IMR-90 (cell line): ENCODE measurements at regions not wholly inside any gene's neighbourhood (a gene's known extent, or its start where the extent isn't known, plus 50 kb on each side); places are given as distances from the start of the nearest gene placed in this dataset.

Experiments
- ATAC-seq: fragments of 200-7000 bp; cut with Tn5 transposase; 2 replicates; pipeline ENCODE4 v1.9.1; 2020; ENCODE audit warnings: low read depth, mild to moderate bottlenecking, moderate library complexity
- BruUV-seq: library from RNA; stranded (reverse); fragments of 400-500 nt; replicated peaks from 2 replicates; lab custom pipeline; 2021; lab: Mats Ljungman, UMichigan
- CTCF ChIA-PET: fragments of 300-600 bp; formaldehyde crosslinking; extraction: SDS; loops from one replicate; lab custom pipeline; 2021; ENCODE audit warnings: antibody characterized with exemption; lab: Yijun Ruan, JAX
- POLR2A ChIA-PET: fragments of 300-600 bp; sonication (Branson Sonifier 250); formaldehyde crosslinking; loops from one replicate; lab custom pipeline; 2022; ENCODE audit warnings: antibody characterized with exemption; ENCODE audit not compliant: unreplicated experiment; lab: Charles Lee
- DNase-seq: peaks from one replicate; pipeline ENCODE4 v3.0.0; 2013
- H2AFZ ChIP-seq: replicated peaks from 2 replicates; pipeline ENCODE3; 2013; ENCODE audit warnings: low read length, mild to moderate bottlenecking; ENCODE audit not compliant: poor library complexity
- H2AK5ac ChIP-seq: 2 replicates; pipeline ENCODE4 v1.6.1; 2013; ENCODE audit warnings: low read depth, low read length, inconsistent platforms
- H2AK9ac ChIP-seq: replicated peaks from 2 replicates; pipeline ENCODE3; 2013; ENCODE audit warnings: mild to moderate bottlenecking, low read depth, low read length, moderate library complexity; ENCODE audit not compliant: poor library complexity
- H2BK120ac ChIP-seq: 2 replicates; pipeline ENCODE4 v1.6.1; 2013; ENCODE audit warnings: low read depth, low read length, inconsistent platforms
- H2BK15ac ChIP-seq: 3 replicates; pipeline ENCODE4 v1.6.1; 2013; ENCODE audit warnings: low read depth, low read length, inconsistent platforms
- H2BK20ac ChIP-seq: 2 replicates; pipeline ENCODE4 v1.6.1; 2013; ENCODE audit warnings: low read depth, mild to moderate bottlenecking, inconsistent platforms, low read length, moderate library complexity
- H2BK5ac ChIP-seq: 2 replicates; pipeline ENCODE4 v1.6.1; 2013; ENCODE audit warnings: mild to moderate bottlenecking, low read depth, low read length, inconsistent platforms; ENCODE audit not compliant: poor library complexity, severe bottlenecking
- H3K14ac ChIP-seq: replicated peaks from 2 replicates; pipeline ENCODE4 v1.6.1; 2013; ENCODE audit warnings: low read depth, low read length, inconsistent platforms
- H3K18ac ChIP-seq: 2 replicates; pipeline ENCODE4 v1.6.1; 2013; ENCODE audit warnings: low read depth, low read length, control low read depth
- H3K23ac ChIP-seq: 2 replicates; pipeline ENCODE4 v1.6.1; 2013; ENCODE audit warnings: low read depth, low read length, inconsistent platforms
- H3K27ac ChIP-seq: 2 replicates; pipeline ENCODE4 v1.5.1; 2013; ENCODE audit warnings: mild to moderate bottlenecking, control low read depth, low read length; ENCODE audit not compliant: insufficient read depth
- H3K27me3 ChIP-seq: 2 replicates; pipeline ENCODE4 v1.6.1; 2013; ENCODE audit warnings: low read length; ENCODE audit not compliant: control insufficient read depth, insufficient read depth
- H3K36me3 ChIP-seq: 2 replicates; pipeline ENCODE4 v1.6.1; 2013; ENCODE audit warnings: low read length, mixed read lengths; ENCODE audit not compliant: control insufficient read depth, insufficient read depth
- H3K4ac ChIP-seq: 2 replicates; pipeline ENCODE4 v1.6.1; 2013; ENCODE audit warnings: low read depth, low read length, inconsistent platforms
- H3K4me1 ChIP-seq: 2 replicates; pipeline ENCODE4 v1.6.1; 2013; ENCODE audit warnings: low read length, mixed read lengths; ENCODE audit not compliant: control insufficient read depth, insufficient read depth
- H3K4me2 ChIP-seq: 2 replicates; pipeline ENCODE4 v1.6.1; 2013; ENCODE audit warnings: low read depth, mild to moderate bottlenecking, control low read depth, low read length, moderate library complexity
- H3K4me3 ChIP-seq: 2 replicates; pipeline ENCODE4 v1.5.1; 2013; ENCODE audit warnings: low read depth, mild to moderate bottlenecking, control low read depth, low read length, moderate library complexity; ENCODE audit not compliant: insufficient read depth
- H3K56ac ChIP-seq: 2 replicates; pipeline ENCODE4 v1.6.1; 2013; ENCODE audit warnings: low read length, inconsistent platforms; ENCODE audit not compliant: insufficient read depth; ENCODE audit errors: extremely low read depth
- H3K79me1 ChIP-seq, 2 experiments: 2 replicates each; pipeline ENCODE4 v1.6.1; 2013; ENCODE audit warnings: low read length in 2 of 2, inconsistent platforms in 1 of 2, low read depth in 1 of 2
- H3K9ac ChIP-seq: 2 replicates; pipeline ENCODE4 v1.6.1; 2013; ENCODE audit warnings: low read depth, low read length, control low read depth
- H3K9me1 ChIP-seq: 2 replicates; pipeline ENCODE4 v1.6.1; 2013; ENCODE audit warnings: low read length, inconsistent platforms; ENCODE audit not compliant: insufficient read depth
- H3K9me3 ChIP-seq: 2 replicates; pipeline ENCODE4 v1.6.1; 2013; ENCODE audit warnings: low read length; ENCODE audit not compliant: control insufficient read depth, insufficient read depth
- H4K20me1 ChIP-seq: 2 replicates; pipeline ENCODE4 v1.6.1; 2013; ENCODE audit warnings: low read length, inconsistent platforms; ENCODE audit not compliant: insufficient read depth
- H4K5ac ChIP-seq: 2 replicates; pipeline ENCODE4 v1.6.1; 2013; ENCODE audit warnings: mild to moderate bottlenecking, low read depth, low read length, control low read depth
- H4K8ac ChIP-seq, 2 experiments: 2 replicates each; pipeline ENCODE4 v1.6.1; 2013; ENCODE audit warnings: low read depth in 2 of 2, low read length in 2 of 2, control low read depth in 1 of 2, inconsistent platforms in 1 of 2
- H4K91ac ChIP-seq: 2 replicates; pipeline ENCODE4 v1.6.1; 2013; ENCODE audit warnings: low read depth, low read length, inconsistent platforms; ENCODE audit not compliant: insufficient read depth
- BHLHE40 ChIP-seq: fragments of 150-350 bp; IDR thresholded peaks from 2 replicates; pipeline ENCODE4 v1.6.1; 2016; ENCODE audit warnings: mild to moderate bottlenecking, low read depth, low read length
- CEBPB ChIP-seq: IDR thresholded peaks from 2 replicates; pipeline ENCODE4 v1.6.1; 2012; ENCODE audit warnings: low read depth, low read length, improper control_type of control experiment
- CHD1 ChIP-seq: IDR thresholded peaks from 2 replicates; pipeline ENCODE4 v1.6.1; 2012; ENCODE audit warnings: low read depth, low read length, improper control_type of control experiment
- CTCF ChIP-seq: conservative IDR thresholded peaks from 2 replicates; pipeline ENCODE4 v1.5.1; 2012; ENCODE audit warnings: mild to moderate bottlenecking, low read depth, low read length, improper control_type of control experiment
- ELK1 ChIP-seq: fragments of 150-350 bp; IDR thresholded peaks from 2 replicates; pipeline ENCODE4 v1.6.1; 2016; ENCODE audit warnings: low read depth, mild to moderate bottlenecking, low read length, moderate library complexity, borderline replicate concordance
- FOS ChIP-seq: fragments of 150-350 bp; IDR thresholded peaks from 2 replicates; pipeline ENCODE4 v1.6.1; 2016; ENCODE audit warnings: low read depth, low read length
- MAFK ChIP-seq: IDR thresholded peaks from 2 replicates; pipeline ENCODE4 v1.6.1; 2012; ENCODE audit warnings: low read depth, low read length, improper control_type of control experiment
- MAZ ChIP-seq: IDR thresholded peaks from 2 replicates; pipeline ENCODE4 v1.6.1; 2012; ENCODE audit warnings: low read depth, mild to moderate bottlenecking, low read length, improper control_type of control experiment, moderate library complexity, borderline replicate concordance
- MXI1 ChIP-seq: IDR thresholded peaks from 2 replicates; pipeline ENCODE4 v1.6.1; 2012; ENCODE audit warnings: low read depth, mild to moderate bottlenecking, low read length, moderate library complexity, borderline replicate concordance
- NFE2L2 ChIP-seq: fragments of 150-350 bp; IDR thresholded peaks from 2 replicates; pipeline ENCODE4 v1.6.1; 2016; ENCODE audit warnings: low read depth, mild to moderate bottlenecking, low read length
- POLR2A ChIP-seq: IDR thresholded peaks from 2 replicates; pipeline ENCODE4 v1.6.1; 2012; ENCODE audit warnings: mild to moderate bottlenecking, low read depth, low read length
- RAD21 ChIP-seq: IDR thresholded peaks from 2 replicates; pipeline ENCODE4 v1.6.1; 2012; ENCODE audit warnings: low read length, improper control_type of control experiment
- RCOR1 ChIP-seq: IDR thresholded peaks from 2 replicates; pipeline ENCODE4 v1.6.1; 2012; ENCODE audit warnings: mild to moderate bottlenecking, low read length, improper control_type of control experiment; ENCODE audit not compliant: insufficient replicate concordance
- RFX5 ChIP-seq: IDR thresholded peaks from 2 replicates; pipeline ENCODE4 v1.8.0; 2012; ENCODE audit warnings: low read depth, mild to moderate bottlenecking, low read length, moderate library complexity
- SMC3 ChIP-seq: fragments of 150-350 bp; IDR thresholded peaks from 2 replicates; pipeline ENCODE4 v1.6.1; 2016; ENCODE audit warnings: low read depth, mild to moderate bottlenecking, antibody characterized with exemption, low read length, moderate library complexity
- WGBS, 2 experiments: methylation state at CpG; one replicate each; pipeline versions ENCODE4 v1.1.5 to v1.1.7; 2013; ENCODE audit warnings: missing lambda C conversion rate in 2 of 2; ENCODE audit not compliant: insufficient read length in 1 of 2; ENCODE audit errors: extremely low coverage in 2 of 2; 5-methylcytosine and 5-hydroxymethylcytosine counted together
- dilution Hi-C: fragments of 300-500 bp; cut with HindIII; formaldehyde crosslinking; loops from one replicate; pipeline ENCODE4 v1.14.3; 2018; ENCODE audit warnings: low sequenced_read_pairs; ENCODE audit not compliant: unreplicated experiment
- in situ Hi-C: fragments of 300-500 bp; cut with MboI; formaldehyde crosslinking; loops from 3 replicates; pipeline ENCODE4 v1.14.3; 2019; ENCODE audit warnings: low sequenced_read_pairs, inconsistent platforms, mixed read lengths
- intact Hi-C: fragments of 100-400 bp; cut with micrococcal nuclease; formaldehyde crosslinking; loops from 2 replicates; pipeline ENCODE4 v1.10.0; 2022
- TF ChIP-seq, protein P1 (sequence below): fragments of 150-350 bp; IDR thresholded peaks from 2 replicates; pipeline ENCODE4 v1.6.1; 2017; ENCODE audit warnings: mild to moderate bottlenecking, antibody characterized with exemption, low read length, low read depth

DNA sequence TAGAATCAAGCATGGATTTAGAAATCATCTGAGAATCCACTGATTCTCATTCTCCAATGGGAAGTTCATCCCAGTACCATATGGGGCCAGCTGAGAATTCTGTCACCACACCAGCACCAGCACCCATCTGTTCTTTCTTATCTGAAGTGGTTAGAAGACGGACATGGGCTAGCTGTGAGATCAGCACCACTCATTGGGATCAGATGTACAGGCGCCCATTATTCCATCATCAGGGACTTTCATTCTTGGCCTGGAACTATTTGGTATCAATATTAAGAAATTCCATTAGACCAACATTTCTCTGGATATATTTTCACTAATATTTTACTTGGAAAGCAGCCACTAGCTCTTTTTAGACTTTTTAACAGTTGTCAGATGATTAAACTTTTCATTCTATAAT is 185.9 kb upstream of the LINC00305 start:
- no peak overlapping the region for H3K4me2 ChIP-seq
- H3K27ac ChIP-seq, result no peak overlapping the region
- in situ Hi-C loops, result no loop called here
- POLR2A ChIA-PET, result no interaction called here
- H2BK120ac ChIP-seq, result no peak overlapping the region
- no peak overlapping the region for H4K8ac ChIP-seq
- H3K36me3 ChIP-seq, result no peaks in the 10 kb centered on the region
- intact Hi-C loops, result no loop called here
- no peak for DNase-seq
- CTCF ChIA-PET, result no interaction called here
- H2AK9ac ChIP-seq, result no peak overlapping the region
- dilution Hi-C loops, result no loop called here
- no peak overlapping the region for H3K14ac ChIP-seq
- no peaks in the 10 kb centered on the region for H4K20me1 ChIP-seq
- TF ChIP-seq POLR2A (no peak), MAFK (no peak), NFE2L2 (no peak), FOS (no peak), ELK1 (no peak), CHD1 (no peak), BHLHE40 (no peak), RFX5 (no peak), CEBPB (no peak), RAD21 (no peak), CTCF (no peak), RCOR1 (no peak), MAZ (no peak), MXI1 (no peak), SMC3 (no peak)
- TF ChIP-seq, protein P1, sequence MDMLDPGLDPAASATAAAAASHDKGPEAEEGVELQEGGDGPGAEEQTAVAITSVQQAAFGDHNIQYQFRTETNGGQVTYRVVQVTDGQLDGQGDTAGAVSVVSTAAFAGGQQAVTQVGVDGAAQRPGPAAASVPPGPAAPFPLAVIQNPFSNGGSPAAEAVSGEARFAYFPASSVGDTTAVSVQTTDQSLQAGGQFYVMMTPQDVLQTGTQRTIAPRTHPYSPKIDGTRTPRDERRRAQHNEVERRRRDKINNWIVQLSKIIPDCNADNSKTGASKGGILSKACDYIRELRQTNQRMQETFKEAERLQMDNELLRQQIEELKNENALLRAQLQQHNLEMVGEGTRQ, result no peak
- H2AK5ac ChIP-seq, result no peak overlapping the region
- WGBS, 2 experiments, result no CpG with 5 or more reads among the region's 2 CpGs
- H3K9ac ChIP-seq, result no peak overlapping the region
- no peaks in the 10 kb centered on the region for H3K79me1 ChIP-seq
- no peak overlapping the region for H2BK20ac ChIP-seq
- no peak for ATAC-seq
- no peak overlapping the region for H3K56ac ChIP-seq
- no peak overlapping the region for H2BK15ac ChIP-seq
- H4K5ac ChIP-seq, result no peak overlapping the region
- no peaks in the 10 kb centered on the region for H3K27me3 ChIP-seq
- BruUV-seq, result no TSS peak
- H3K4me1 ChIP-seq, result no peaks in the 10 kb centered on the region
- peaks cover 16% of the 10 kb centered on the region for H3K9me3 ChIP-seq
- no peak overlapping the region for H2BK5ac ChIP-seq
- H3K23ac ChIP-seq, result no peak overlapping the region
- H2AFZ ChIP-seq, result no peak overlapping the region
- no peaks in the 10 kb centered on the region for H3K9me1 ChIP-seq
- no peak overlapping the region for H4K91ac ChIP-seq
- no peak overlapping the region for H3K4ac ChIP-seq
- no peak overlapping the region for H3K4me3 ChIP-seq
- H3K18ac ChIP-seq, result no peak overlapping the region
